ENCODE measurements at regions not wholly inside any gene's neighbourhood (a gene's known extent, or its start where the extent isn't known, plus 50 kb on each side); places are given as distances from the start of the nearest gene placed in this dataset.

- Histone ChIP-seq H3K4me1 (ENCODE audit: insufficient read depth, low read length) (no peaks in the 10 kb centered on the region), H3K4me2 (ENCODE audit: insufficient read depth, low read length) (no peak overlapping the region), H3K79me2 (ENCODE audit: insufficient read depth, low read length) (no peaks in the 10 kb centered on the region), H4K20me1 (ENCODE audit: insufficient read depth, low read length) (no peaks in the 10 kb centered on the region), H3K27ac (ENCODE audit: low read depth, low read length) (no peak overlapping the region), H3K9me3 (ENCODE audit: low read depth, low read length) (peaks cover 2% of the 10 kb centered on the region), H2AFZ (ENCODE audit: low read length) (no peak overlapping the region), H3K36me3 (ENCODE audit: insufficient read depth, low read length) (no peaks in the 10 kb centered on the region), H3K4me3 (ENCODE audit: insufficient read depth, low read length) (no peak overlapping the region), H3K27me3 (ENCODE audit: insufficient read depth, low read length) (no peaks in the 10 kb centered on the region)
- TF ChIP-seq, protein P1, sequence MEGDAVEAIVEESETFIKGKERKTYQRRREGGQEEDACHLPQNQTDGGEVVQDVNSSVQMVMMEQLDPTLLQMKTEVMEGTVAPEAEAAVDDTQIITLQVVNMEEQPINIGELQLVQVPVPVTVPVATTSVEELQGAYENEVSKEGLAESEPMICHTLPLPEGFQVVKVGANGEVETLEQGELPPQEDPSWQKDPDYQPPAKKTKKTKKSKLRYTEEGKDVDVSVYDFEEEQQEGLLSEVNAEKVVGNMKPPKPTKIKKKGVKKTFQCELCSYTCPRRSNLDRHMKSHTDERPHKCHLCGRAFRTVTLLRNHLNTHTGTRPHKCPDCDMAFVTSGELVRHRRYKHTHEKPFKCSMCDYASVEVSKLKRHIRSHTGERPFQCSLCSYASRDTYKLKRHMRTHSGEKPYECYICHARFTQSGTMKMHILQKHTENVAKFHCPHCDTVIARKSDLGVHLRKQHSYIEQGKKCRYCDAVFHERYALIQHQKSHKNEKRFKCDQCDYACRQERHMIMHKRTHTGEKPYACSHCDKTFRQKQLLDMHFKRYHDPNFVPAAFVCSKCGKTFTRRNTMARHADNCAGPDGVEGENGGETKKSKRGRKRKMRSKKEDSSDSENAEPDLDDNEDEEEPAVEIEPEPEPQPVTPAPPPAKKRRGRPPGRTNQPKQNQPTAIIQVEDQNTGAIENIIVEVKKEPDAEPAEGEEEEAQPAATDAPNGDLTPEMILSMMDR (IDR thresholded peaks at IDR 0.05; ENCODE audit: extremely low read depth, low read depth, low read length): no peak
- no peak for DNase-seq (ENCODE audit: insufficient read length, low spot score, missing footprints)
Observed at GRCh38 chr3:18092726-18093125, 332.4 kb downstream of the SATB1 start.

DNA sequence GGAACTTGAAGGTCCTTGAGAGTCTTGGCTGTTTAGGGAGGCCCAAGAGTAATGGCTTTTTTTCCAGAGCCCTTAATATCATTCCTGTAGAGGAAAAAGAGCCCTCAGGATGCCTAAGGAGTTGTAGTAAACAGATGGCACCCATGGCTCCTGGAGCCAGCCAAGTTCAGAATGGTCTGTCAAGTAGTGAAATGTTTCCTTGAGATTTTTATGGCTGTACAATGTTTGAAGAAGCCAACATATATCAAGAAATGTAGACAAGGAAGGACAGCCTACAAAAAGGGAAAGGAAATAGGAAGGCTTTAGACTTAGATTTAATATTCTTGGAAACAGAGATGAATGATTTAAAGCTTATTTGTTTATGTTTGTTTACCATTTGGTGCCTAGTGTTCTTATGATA is 334.8 kb downstream of the SATB1 start:
- H3K4me1 ChIP-seq (ENCODE audit: insufficient read depth, low read length): no peaks in the 10 kb centered on the region
- no peak overlapping the region for H3K27ac ChIP-seq (ENCODE audit: low read depth, low read length)
- no peaks in the 10 kb centered on the region for H3K36me3 ChIP-seq (ENCODE audit: insufficient read depth, low read length)
- DNase-seq (ENCODE audit: insufficient read length, low spot score, missing footprints): no peak
- no peak overlapping the region for H2AFZ ChIP-seq (ENCODE audit: low read length)
- no peaks in the 10 kb centered on the region for H3K9me3 ChIP-seq (ENCODE audit: low read depth, low read length)
- H3K4me3 ChIP-seq (ENCODE audit: insufficient read depth, low read length): no peak overlapping the region
- H4K20me1 ChIP-seq (ENCODE audit: insufficient read depth, low read length): no peaks in the 10 kb centered on the region
- no peak overlapping the region for H3K4me2 ChIP-seq (ENCODE audit: insufficient read depth, low read length)
- H3K79me2 ChIP-seq (ENCODE audit: insufficient read depth, low read length): no peaks in the 10 kb centered on the region
- TF ChIP-seq, protein P1 (IDR thresholded peaks at IDR 0.05; ENCODE audit: extremely low read depth, low read depth, low read length): no peak
- H3K27me3 ChIP-seq (ENCODE audit: insufficient read depth, low read length): no peaks in the 10 kb centered on the region

GRCh38 chr3:18087988-18088387 is 337.2 kb downstream of the SATB1 start:
- no peaks in the 10 kb centered on the region for H3K27me3 ChIP-seq (ENCODE audit: insufficient read depth, low read length)
- no peaks in the 10 kb centered on the region for H3K36me3 ChIP-seq (ENCODE audit: insufficient read depth, low read length)
- no peaks in the 10 kb centered on the region for H3K9me3 ChIP-seq (ENCODE audit: low read depth, low read length)
- H3K4me1 ChIP-seq (ENCODE audit: insufficient read depth, low read length): no peaks in the 10 kb centered on the region
- H3K27ac ChIP-seq (ENCODE audit: low read depth, low read length): no peak overlapping the region
- no peak for DNase-seq (ENCODE audit: insufficient read length, low spot score, missing footprints)
- no peaks in the 10 kb centered on the region for H4K20me1 ChIP-seq (ENCODE audit: insufficient read depth, low read length)
- no peak overlapping the region for H3K4me2 ChIP-seq (ENCODE audit: insufficient read depth, low read length)
- H3K4me3 ChIP-seq (ENCODE audit: insufficient read depth, low read length): no peak overlapping the region
- TF ChIP-seq, protein P1 (IDR thresholded peaks at IDR 0.05; ENCODE audit: extremely low read depth, low read depth, low read length): no peak
- H3K79me2 ChIP-seq (ENCODE audit: insufficient read depth, low read length): no peaks in the 10 kb centered on the region
- peak overlapping the region; percentile 42 for H2AFZ ChIP-seq (ENCODE audit: low read length)

DNA sequence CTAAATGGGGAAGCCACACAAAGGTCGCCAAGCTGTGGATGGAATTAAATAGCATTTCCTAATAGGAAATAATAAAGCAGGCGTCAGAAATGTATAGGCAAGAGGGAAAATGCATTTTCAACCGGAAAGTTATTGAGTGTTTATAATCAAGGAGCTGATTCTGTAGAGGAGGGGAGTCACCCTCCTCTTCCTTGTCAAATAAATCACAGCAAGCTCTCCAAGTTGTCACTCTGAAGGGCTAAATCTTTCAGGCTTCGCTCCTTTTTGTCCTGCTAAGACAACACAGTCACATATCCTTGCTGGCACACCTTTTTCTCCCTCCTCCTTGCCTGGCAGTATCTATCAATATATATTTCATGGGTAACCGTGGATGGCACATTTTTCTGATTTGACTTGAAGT is 338.4 kb downstream of the SATB1 start:
- no peaks in the 10 kb centered on the region for H3K79me2 ChIP-seq (ENCODE audit: insufficient read depth, low read length)
- no peak overlapping the region for H3K4me2 ChIP-seq (ENCODE audit: insufficient read depth, low read length)
- TF ChIP-seq, protein P1 (IDR thresholded peaks at IDR 0.05; ENCODE audit: extremely low read depth, low read depth, low read length): no peak
- no peak overlapping the region for H3K27ac ChIP-seq (ENCODE audit: low read depth, low read length)
- H3K36me3 ChIP-seq (ENCODE audit: insufficient read depth, low read length): no peaks in the 10 kb centered on the region
- no peak for DNase-seq (ENCODE audit: insufficient read length, low spot score, missing footprints)
- H3K27me3 ChIP-seq (ENCODE audit: insufficient read depth, low read length): no peaks in the 10 kb centered on the region
- no peak overlapping the region for H2AFZ ChIP-seq (ENCODE audit: low read length)
- no peaks in the 10 kb centered on the region for H3K4me1 ChIP-seq (ENCODE audit: insufficient read depth, low read length)
- no peaks in the 10 kb centered on the region for H3K9me3 ChIP-seq (ENCODE audit: low read depth, low read length)
- no peak overlapping the region for H3K4me3 ChIP-seq (ENCODE audit: insufficient read depth, low read length)
- no peaks in the 10 kb centered on the region for H4K20me1 ChIP-seq (ENCODE audit: insufficient read depth, low read length)
